KMS-11 (cell line): ENCODE measurements at regions not wholly inside any gene's neighbourhood (a gene's known extent, or its start where the extent isn't known, plus 50 kb on each side); places are given as distances from the start of the nearest gene placed in this dataset.

Source experiments
- H2AFZ ChIP-seq: fragments of 200-600 bp; sonication (generic); 2 replicates; pipeline ENCODE4 v1.6.1; 2016; ENCODE audit warnings: antibody characterized with exemption, mixed run types, low read depth
- H3K27ac ChIP-seq: fragments of 200-600 bp; sonication (generic); 2 replicates; pipeline ENCODE4 v1.6.1; 2016; ENCODE audit warnings: mild to moderate bottlenecking, mixed run types
- H3K27me3 ChIP-seq: fragments of 200-600 bp; sonication (generic); 2 replicates; pipeline ENCODE4 v1.6.1; 2017; ENCODE audit warnings: mild to moderate bottlenecking, low read depth, mixed run types, moderate library complexity; ENCODE audit not compliant: insufficient read depth
- H3K36me3 ChIP-seq: fragments of 200-600 bp; sonication (generic); 2 replicates; pipeline ENCODE4 v1.6.1; 2017; ENCODE audit warnings: mild to moderate bottlenecking, mixed run types; ENCODE audit not compliant: insufficient read depth
- H3K4me1 ChIP-seq: fragments of 200-600 bp; sonication (generic); 2 replicates; pipeline ENCODE4 v1.6.1; 2016; ENCODE audit warnings: mild to moderate bottlenecking, low read depth, mixed run types; ENCODE audit not compliant: poor library complexity, severe bottlenecking
- H3K4me2 ChIP-seq: fragments of 200-600 bp; sonication (generic); 2 replicates; pipeline ENCODE4 v1.7.0; 2016; ENCODE audit warnings: mild to moderate bottlenecking, mixed run types
- H3K4me3 ChIP-seq: fragments of 200-600 bp; sonication (generic); IDR thresholded peaks from 2 replicates; pipeline ENCODE4 v1.6.1; 2017; ENCODE audit warnings: low read depth, low read length, mixed read lengths; ENCODE audit not compliant: insufficient read depth
- H3K79me2 ChIP-seq: fragments of 200-600 bp; sonication (generic); 2 replicates; pipeline ENCODE4 v1.6.1; 2016; ENCODE audit warnings: low read depth, mixed run types; ENCODE audit not compliant: insufficient read depth
- H3K9ac ChIP-seq: fragments of 200-600 bp; sonication (generic); 2 replicates; pipeline ENCODE4 v1.6.1; 2016; ENCODE audit warnings: mild to moderate bottlenecking, mixed run types
- H4K20me1 ChIP-seq: fragments of 200-600 bp; sonication (generic); 2 replicates; pipeline ENCODE4 v1.6.1; 2016; ENCODE audit warnings: mild to moderate bottlenecking, mixed run types; ENCODE audit not compliant: insufficient read depth
- CTCF ChIP-seq: fragments of 200-600 bp; sonication (generic); conservative IDR thresholded peaks from 2 replicates; pipeline ENCODE4 v1.6.1; 2017; ENCODE audit warnings: low read depth, mild to moderate bottlenecking, antibody characterized with exemption, low read length, moderate library complexity, mixed read lengths

DNA sequence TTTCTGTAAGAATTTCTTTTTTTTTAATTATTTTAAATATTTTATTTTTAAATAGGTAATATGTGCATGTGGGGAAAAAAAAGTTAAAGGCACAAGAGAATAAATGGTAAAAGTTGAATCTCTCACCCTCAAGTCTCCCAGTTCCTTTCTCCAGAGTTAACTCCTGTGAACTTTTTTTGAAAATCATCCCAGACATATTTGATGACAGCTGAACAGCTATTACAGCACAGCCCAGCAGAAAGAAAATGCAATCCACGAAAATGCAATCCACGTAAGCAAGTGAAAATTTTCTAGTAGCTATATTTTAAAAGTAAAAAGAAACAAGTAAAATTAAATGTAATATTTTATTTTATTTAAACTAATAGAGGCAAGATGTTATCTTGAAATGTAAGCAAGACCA is 310.0 kb upstream of the RUNX1 start:
- Histone ChIP-seq H3K9ac (no peak overlapping the region), H3K4me1 (no peaks in the 10 kb centered on the region), H3K79me2 (no peaks in the 10 kb centered on the region), H4K20me1 (no peaks in the 10 kb centered on the region), H3K27me3 (no peaks in the 10 kb centered on the region), H2AFZ (no peak overlapping the region), H3K36me3 (no peaks in the 10 kb centered on the region), H3K27ac (no peak overlapping the region), H3K4me3 (no peak overlapping the region), H3K4me2 (no peak overlapping the region)
- no peak for TF ChIP-seq CTCF

- no peak for TF ChIP-seq CTCF
- H3K4me1 ChIP-seq = no peaks in the 10 kb centered on the region
- no peak overlapping the region for H3K27ac ChIP-seq
- H3K4me2 ChIP-seq = no peak overlapping the region
- H2AFZ ChIP-seq = no peak overlapping the region
- no peak overlapping the region for H3K9ac ChIP-seq
- H4K20me1 ChIP-seq = no peaks in the 10 kb centered on the region
- no peaks in the 10 kb centered on the region for H3K79me2 ChIP-seq
- no peak overlapping the region for H3K4me3 ChIP-seq
- no peaks in the 10 kb centered on the region for H3K27me3 ChIP-seq
- no peaks in the 10 kb centered on the region for H3K36me3 ChIP-seq
Measured at GRCh38 chr21:35358008-35358407, 308.9 kb upstream of the RUNX1 start.

DNA sequence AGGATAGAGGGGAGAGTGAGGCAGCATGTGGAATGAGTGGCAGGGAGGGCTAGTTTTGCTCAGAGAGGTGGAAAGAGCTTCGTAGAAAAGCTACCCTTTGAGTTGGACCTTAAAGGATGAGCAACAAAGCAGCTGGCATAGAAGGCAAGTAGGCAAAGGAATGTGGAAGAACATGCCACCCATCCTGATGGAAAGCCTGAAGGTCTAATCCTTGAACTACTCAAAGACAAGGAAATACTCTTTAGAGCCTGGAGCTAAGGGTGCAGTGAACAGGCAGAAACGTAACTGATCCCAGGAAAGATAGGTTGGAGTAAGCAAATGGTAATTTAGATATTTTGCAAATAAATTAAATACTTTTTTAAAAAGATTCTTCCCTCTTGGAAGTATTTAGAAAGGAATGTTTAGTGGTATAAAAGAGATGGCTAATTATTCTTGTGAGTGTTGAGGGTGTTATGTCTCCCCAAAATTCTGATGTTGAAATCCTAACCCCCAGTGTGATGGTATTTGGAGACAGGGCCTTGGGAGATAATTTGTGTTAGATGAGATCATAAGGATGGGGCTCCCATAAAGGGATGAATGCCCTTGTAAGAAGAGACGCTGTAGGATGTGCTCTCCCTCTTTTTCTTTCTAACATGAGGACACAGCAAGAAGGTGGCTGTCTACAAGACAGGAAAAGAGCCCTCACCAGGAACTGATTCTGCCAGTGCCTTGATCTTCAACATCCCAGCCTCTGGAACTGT is 308.1 kb upstream of the RUNX1 start:
- H2AFZ ChIP-seq = no peak overlapping the region
- no peaks in the 10 kb centered on the region for H3K4me1 ChIP-seq
- no peak for TF ChIP-seq CTCF
- H3K27me3 ChIP-seq = no peaks in the 10 kb centered on the region
- H3K27ac ChIP-seq = no peak overlapping the region
- no peak overlapping the region for H3K4me2 ChIP-seq
- no peaks in the 10 kb centered on the region for H3K36me3 ChIP-seq
- no peak overlapping the region for H3K9ac ChIP-seq
- H4K20me1 ChIP-seq = no peaks in the 10 kb centered on the region
- H3K79me2 ChIP-seq = no peaks in the 10 kb centered on the region
- H3K4me3 ChIP-seq = no peak overlapping the region

DNA sequence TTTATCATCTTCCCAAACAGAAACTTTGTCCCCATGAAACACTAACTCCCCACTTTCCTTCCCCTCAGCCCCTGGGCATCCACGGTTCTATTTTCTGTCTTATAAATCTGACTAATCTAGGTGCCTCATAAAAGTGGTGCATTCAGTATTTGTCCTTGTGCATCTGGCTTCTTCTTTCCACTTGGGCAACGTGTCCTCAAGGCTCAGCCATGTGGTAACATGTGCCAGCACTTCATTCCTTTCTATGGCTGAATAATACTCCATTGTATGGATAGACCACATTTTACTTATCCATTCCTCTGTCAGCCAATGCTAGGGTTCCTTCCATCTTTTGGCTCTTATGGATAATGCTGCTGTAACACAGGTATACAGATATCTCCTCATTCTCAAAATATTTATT is 305.0 kb upstream of the RUNX1 start:
- Histone ChIP-seq H3K4me2 (no peak overlapping the region), H3K4me3 (no peak overlapping the region), H3K27ac (no peak overlapping the region), H3K36me3 (no peaks in the 10 kb centered on the region), H3K79me2 (no peaks in the 10 kb centered on the region), H3K27me3 (no peaks in the 10 kb centered on the region), H3K4me1 (no peaks in the 10 kb centered on the region), H4K20me1 (no peaks in the 10 kb centered on the region), H2AFZ (no peak overlapping the region), H3K9ac (no peak overlapping the region)
- no peak for TF ChIP-seq CTCF
